HL-60 (cell line): ENCODE measurements at regions not wholly inside any gene's neighbourhood (a gene's known extent, or its start where the extent isn't known, plus 50 kb on each side); places are given as distances from the start of the nearest gene placed in this dataset.

Experiments
- DNase-seq, 2 experiments: peaks; one replicate each; pipeline ENCODE4 v3.0.0-alpha.2; 2010 to 2020; ENCODE audit warnings: low read depth in 1 of 2, low spot score in 1 of 2
- H3K27ac ChIP-seq: fragments of 250-450 bp; sonication (Bioruptor Pico); replicated peaks from 2 replicates; pipeline ENCODE4 v1.5.1; 2020; ENCODE audit warnings: mild to moderate bottlenecking, moderate library complexity
- H3K27me3 ChIP-seq: fragments of 250-450 bp; sonication (Bioruptor Pico); 2 replicates; pipeline ENCODE4 v1.5.1; 2021; ENCODE audit warnings: mild to moderate bottlenecking, moderate library complexity; ENCODE audit not compliant: insufficient read depth, poor library complexity, severe bottlenecking
- H3K4me3 ChIP-seq: replicated peaks from 2 replicates; pipeline ENCODE4 v1.5.1; 2011; ENCODE audit warnings: mild to moderate bottlenecking, control low read depth, low read length; ENCODE audit not compliant: insufficient read depth
- CTCF ChIP-seq: IDR thresholded peaks from one replicate; pipeline ENCODE4 v1.5.1; 2011; ENCODE audit warnings: low read length, control low read depth, inconsistent platforms; ENCODE audit not compliant: insufficient read depth
- GABPA ChIP-seq: IDR thresholded peaks from 2 replicates; pipeline ENCODE4 v1.6.1; 2012; ENCODE audit warnings: low read depth
- POLR2AphosphoS5 ChIP-seq: IDR thresholded peaks from 2 replicates; pipeline ENCODE4 v1.6.1; 2012; ENCODE audit warnings: low read depth
- REST ChIP-seq: IDR thresholded peaks from 2 replicates; pipeline ENCODE4 v1.6.1; 2012; ENCODE audit warnings: low read depth; ENCODE audit not compliant: insufficient replicate concordance
- SPI1 ChIP-seq: IDR thresholded peaks from 2 replicates; pipeline ENCODE4 v1.6.1; 2012; ENCODE audit warnings: low read depth, mild to moderate bottlenecking, borderline replicate concordance

GRCh38 chr20:57082357-57082945, 184.0 kb downstream of the BMP7 start:
- DNase-seq, result no peak
- H3K4me3 ChIP-seq, result no peak overlapping the region
- H3K27ac ChIP-seq, result no peak overlapping the region
- TF ChIP-seq GABPA (no peak), SPI1 (no peak), REST (no peak), CTCF (no peak), POLR2AphosphoS5 (no peak)
- H3K27me3 ChIP-seq, result no peaks in the 10 kb centered on the region

GRCh38 chr20:57083072-57083471, 183.4 kb downstream of the BMP7 start:
- no peaks in the 10 kb centered on the region for H3K27me3 ChIP-seq
- TF ChIP-seq POLR2AphosphoS5, result no peak
- no peak for TF ChIP-seq REST
- TF ChIP-seq GABPA, result no peak
- no peak for TF ChIP-seq CTCF
- TF ChIP-seq SPI1, result no peak
- no peak overlapping the region for H3K27ac ChIP-seq
- DNase-seq, result no peak
- no peak overlapping the region for H3K4me3 ChIP-seq

GRCh38 chr20:57086066-57086465, 180.4 kb downstream of the BMP7 start:
- Histone ChIP-seq H3K27me3 (no peaks in the 10 kb centered on the region), H3K4me3 (no peak overlapping the region), H3K27ac (no peak overlapping the region)
- TF ChIP-seq SPI1, result no peak
- TF ChIP-seq GABPA, result no peak
- TF ChIP-seq REST, result no peak
- TF ChIP-seq POLR2AphosphoS5, result no peak
- TF ChIP-seq CTCF, result no peak
- no peak for DNase-seq
